ENCODE measurements at regions not wholly inside any gene's neighbourhood (a gene's known extent, or its start where the extent isn't known, plus 50 kb on each side); places are given as distances from the start of the nearest gene placed in this dataset.

- TF ChIP-seq, protein P1, sequence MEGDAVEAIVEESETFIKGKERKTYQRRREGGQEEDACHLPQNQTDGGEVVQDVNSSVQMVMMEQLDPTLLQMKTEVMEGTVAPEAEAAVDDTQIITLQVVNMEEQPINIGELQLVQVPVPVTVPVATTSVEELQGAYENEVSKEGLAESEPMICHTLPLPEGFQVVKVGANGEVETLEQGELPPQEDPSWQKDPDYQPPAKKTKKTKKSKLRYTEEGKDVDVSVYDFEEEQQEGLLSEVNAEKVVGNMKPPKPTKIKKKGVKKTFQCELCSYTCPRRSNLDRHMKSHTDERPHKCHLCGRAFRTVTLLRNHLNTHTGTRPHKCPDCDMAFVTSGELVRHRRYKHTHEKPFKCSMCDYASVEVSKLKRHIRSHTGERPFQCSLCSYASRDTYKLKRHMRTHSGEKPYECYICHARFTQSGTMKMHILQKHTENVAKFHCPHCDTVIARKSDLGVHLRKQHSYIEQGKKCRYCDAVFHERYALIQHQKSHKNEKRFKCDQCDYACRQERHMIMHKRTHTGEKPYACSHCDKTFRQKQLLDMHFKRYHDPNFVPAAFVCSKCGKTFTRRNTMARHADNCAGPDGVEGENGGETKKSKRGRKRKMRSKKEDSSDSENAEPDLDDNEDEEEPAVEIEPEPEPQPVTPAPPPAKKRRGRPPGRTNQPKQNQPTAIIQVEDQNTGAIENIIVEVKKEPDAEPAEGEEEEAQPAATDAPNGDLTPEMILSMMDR (conservative IDR thresholded peaks at IDR 0.05 in 1 of 2, IDR thresholded peaks at IDR 0.05 in 1 of 2; ENCODE audit: extremely low read depth in 1 of 2, insufficient read depth in 1 of 2, low read depth in 1 of 2, low read length in 2 of 2): peak; percentile 84 to 86
- TF ChIP-seq EZH2 (IDR thresholded peaks at IDR 0.05; ENCODE audit: borderline replicate concordance, low read length): no peak
Measured at GRCh38 chr16:9159839-9160550, 68.6 kb downstream of the HAPSTR1 start.
